HepG2 (cell line): ENCODE measurements at regions not wholly inside any gene's neighbourhood (a gene's known extent, or its start where the extent isn't known, plus 50 kb on each side); places are given as distances from the start of the nearest gene placed in this dataset.

ENCODE experiments used
- CHD2 ChIP-seq: IDR thresholded peaks from 2 replicates; pipeline ENCODE4 v1.6.1; 2011; ENCODE audit warnings: low read depth, low read length, improper control_type of control experiment
- MEF2D ChIP-seq: sonication (generic); formaldehyde crosslinking; IDR thresholded peaks from 2 replicates; pipeline ENCODE4 v1.5.1; 2020; ENCODE audit warnings: mild to moderate bottlenecking, missing genetic modification reagents
- MYNN ChIP-seq: sonication (generic); formaldehyde crosslinking; IDR thresholded peaks from 2 replicates; pipeline ENCODE4 v1.4.0; 2020; ENCODE audit warnings: mild to moderate bottlenecking, low read depth, missing genetic modification reagents
- SALL2 ChIP-seq: sonication (generic); formaldehyde crosslinking; IDR thresholded peaks from 2 replicates; pipeline ENCODE4 v1.8.1; 2023; ENCODE audit warnings: mild to moderate bottlenecking, missing genetic modification reagents, inconsistent platforms
- SIN3B ChIP-seq: fragments of 150-350 bp; IDR thresholded peaks from 2 replicates; pipeline ENCODE4 v1.6.1; 2014; ENCODE audit warnings: low read length
- ZNF737 ChIP-seq: sonication (generic); formaldehyde crosslinking; IDR thresholded peaks from 2 replicates; pipeline ENCODE4 v1.5.0; 2020; ENCODE audit warnings: missing genetic modification reagents, mild to moderate bottlenecking, borderline replicate concordance
- TF ChIP-seq, protein P1 (sequence below): sonication (generic); formaldehyde crosslinking; IDR thresholded peaks from 2 replicates; pipeline ENCODE4 v1.4.0; 2020; ENCODE audit warnings: missing genetic modification reagents
- TF ChIP-seq, protein P2 (sequence below): sonication (generic); formaldehyde crosslinking; IDR thresholded peaks from 2 replicates; pipeline ENCODE4 v1.8.0; 2022; ENCODE audit warnings: mild to moderate bottlenecking, missing genetic modification reagents, moderate library complexity

DNA sequence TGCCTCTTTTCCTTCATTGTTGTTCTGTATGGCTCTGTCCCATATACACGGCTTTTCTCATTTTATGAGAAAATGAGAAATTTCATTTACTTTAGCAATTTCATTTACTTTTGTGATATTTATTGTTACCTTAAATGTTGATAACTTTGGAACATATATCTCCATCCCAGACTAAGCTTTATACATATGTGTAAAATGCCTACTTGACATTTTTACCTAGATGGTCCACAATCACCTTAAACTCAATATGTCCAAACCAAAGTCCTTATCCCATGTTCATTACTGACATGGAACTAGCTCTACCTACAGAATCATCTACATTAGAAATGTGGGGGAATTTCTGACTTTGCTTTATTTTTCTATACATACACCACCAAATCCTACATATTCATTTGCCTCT, 590.5 kb upstream of the CT83 start:
- TF ChIP-seq ZNF737 (CRISPR knock-in tag) = no peak
- TF ChIP-seq, protein P1, sequence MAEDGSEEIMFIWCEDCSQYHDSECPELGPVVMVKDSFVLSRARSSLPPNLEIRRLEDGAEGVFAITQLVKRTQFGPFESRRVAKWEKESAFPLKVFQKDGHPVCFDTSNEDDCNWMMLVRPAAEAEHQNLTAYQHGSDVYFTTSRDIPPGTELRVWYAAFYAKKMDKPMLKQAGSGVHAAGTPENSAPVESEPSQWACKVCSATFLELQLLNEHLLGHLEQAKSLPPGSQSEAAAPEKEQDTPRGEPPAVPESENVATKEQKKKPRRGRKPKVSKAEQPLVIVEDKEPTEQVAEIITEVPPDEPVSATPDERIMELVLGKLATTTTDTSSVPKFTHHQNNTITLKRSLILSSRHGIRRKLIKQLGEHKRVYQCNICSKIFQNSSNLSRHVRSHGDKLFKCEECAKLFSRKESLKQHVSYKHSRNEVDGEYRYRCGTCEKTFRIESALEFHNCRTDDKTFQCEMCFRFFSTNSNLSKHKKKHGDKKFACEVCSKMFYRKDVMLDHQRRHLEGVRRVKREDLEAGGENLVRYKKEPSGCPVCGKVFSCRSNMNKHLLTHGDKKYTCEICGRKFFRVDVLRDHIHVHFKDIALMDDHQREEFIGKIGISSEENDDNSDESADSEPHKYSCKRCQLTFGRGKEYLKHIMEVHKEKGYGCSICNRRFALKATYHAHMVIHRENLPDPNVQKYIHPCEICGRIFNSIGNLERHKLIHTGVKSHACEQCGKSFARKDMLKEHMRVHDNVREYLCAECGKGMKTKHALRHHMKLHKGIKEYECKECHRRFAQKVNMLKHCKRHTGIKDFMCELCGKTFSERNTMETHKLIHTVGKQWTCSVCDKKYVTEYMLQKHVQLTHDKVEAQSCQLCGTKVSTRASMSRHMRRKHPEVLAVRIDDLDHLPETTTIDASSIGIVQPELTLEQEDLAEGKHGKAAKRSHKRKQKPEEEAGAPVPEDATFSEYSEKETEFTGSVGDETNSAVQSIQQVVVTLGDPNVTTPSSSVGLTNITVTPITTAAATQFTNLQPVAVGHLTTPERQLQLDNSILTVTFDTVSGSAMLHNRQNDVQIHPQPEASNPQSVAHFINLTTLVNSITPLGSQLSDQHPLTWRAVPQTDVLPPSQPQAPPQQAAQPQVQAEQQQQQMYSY (CRISPR knock-in tag) = no peak
- TF ChIP-seq, protein P2, sequence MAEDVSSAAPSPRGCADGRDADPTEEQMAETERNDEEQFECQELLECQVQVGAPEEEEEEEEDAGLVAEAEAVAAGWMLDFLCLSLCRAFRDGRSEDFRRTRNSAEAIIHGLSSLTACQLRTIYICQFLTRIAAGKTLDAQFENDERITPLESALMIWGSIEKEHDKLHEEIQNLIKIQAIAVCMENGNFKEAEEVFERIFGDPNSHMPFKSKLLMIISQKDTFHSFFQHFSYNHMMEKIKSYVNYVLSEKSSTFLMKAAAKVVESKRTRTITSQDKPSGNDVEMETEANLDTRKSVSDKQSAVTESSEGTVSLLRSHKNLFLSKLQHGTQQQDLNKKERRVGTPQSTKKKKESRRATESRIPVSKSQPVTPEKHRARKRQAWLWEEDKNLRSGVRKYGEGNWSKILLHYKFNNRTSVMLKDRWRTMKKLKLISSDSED (CRISPR knock-in tag) = no peak
- TF ChIP-seq CHD2 = no peak
- TF ChIP-seq SIN3B = no peak
- TF ChIP-seq MYNN = no peak
- no peak for TF ChIP-seq MEF2D
- no peak for TF ChIP-seq SALL2 (CRISPR knock-in tag)
